Fibroblast of upper back skin (primary cell): ENCODE measurements at regions not wholly inside any gene's neighbourhood (a gene's known extent, or its start where the extent isn't known, plus 50 kb on each side); places are given as distances from the start of the nearest gene placed in this dataset.
"Not testable (repeated sequence)": the region's sequence is repeated elsewhere in the genome, so short reads cannot be mapped to it uniquely, and the experiment has no call there.

Experiments
- DNase-seq: peaks from one replicate; pipeline ENCODE4 v3.0.0-alpha.2; 2013

DNA sequence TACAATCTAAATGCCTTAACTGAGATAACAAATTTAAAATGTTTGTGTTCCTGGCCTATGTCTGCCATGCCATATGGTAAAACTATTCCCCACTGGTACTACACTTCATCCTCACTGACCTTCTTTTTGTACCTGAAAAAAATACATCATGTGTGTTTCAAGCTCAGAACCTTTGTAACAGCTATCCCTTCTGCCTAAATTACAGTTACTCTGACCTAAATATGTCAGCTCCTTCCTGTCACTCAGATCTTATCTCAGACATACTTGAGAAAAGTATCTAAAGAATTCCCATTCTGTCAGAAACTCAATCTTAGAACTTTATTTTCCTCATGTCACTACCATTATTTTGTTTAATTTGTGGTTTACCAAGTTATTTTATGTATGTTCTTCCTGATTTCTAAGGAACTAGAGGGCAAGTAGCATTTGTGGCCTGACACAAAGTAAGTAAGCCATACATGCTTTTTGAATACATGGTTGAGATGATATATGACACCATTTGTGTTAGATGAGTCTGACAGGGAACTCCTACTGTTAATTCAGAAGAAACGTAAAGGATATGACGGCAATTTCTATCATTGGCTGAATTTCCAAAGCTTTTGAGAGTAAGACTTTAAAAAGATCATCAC lies 456.5 kb upstream of the NDST3 start:
- DNase-seq = peak; percentile 4

DNA sequence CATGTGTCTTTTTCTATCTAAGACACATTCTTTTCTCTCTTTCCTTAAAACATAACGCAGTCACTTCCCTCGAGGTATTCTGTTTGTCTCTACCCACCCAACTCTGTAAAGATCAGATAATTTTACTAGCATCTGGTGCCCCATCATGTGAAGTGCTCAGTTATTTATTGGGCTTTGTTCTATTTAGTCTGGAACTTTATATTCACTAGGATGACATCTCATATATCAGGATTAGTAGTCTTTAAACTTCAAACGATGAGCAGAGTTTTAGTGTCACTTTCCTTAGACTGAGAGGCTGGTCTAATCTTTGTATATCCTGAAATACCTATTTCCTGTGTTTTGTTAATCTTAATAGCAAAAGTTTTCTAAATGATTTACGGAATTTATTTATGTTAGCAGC lies 445.5 kb upstream of the NDST3 start:
- DNase-seq = no peak

DNA sequence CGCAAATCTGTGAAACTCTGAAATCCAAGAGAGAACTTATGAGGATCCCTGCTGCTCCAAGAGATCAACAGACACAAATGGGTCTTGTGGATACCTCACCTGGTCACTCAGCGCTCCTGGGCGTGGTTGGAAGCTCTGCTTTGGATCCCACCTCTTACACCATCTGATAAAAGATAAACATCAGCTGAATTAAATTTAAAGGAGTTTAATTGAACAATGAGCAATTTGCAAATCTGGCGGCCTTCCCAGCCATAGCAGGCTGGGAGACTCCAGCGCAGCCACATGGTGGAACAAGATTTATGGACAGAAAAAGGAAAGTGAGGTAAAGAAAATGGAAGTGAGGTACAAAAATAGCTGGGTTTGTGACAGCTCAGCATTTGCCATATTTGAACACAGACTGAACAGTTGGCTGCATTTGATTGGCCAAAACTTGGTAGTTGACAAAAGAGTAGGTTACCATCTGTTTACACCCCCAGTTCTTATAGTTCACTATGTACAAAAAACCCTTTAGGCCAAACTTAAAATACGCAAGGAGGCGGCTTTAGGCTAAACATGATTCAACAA lies 437.3 kb upstream of the NDST3 start:
- DNase-seq = no peak

DNA sequence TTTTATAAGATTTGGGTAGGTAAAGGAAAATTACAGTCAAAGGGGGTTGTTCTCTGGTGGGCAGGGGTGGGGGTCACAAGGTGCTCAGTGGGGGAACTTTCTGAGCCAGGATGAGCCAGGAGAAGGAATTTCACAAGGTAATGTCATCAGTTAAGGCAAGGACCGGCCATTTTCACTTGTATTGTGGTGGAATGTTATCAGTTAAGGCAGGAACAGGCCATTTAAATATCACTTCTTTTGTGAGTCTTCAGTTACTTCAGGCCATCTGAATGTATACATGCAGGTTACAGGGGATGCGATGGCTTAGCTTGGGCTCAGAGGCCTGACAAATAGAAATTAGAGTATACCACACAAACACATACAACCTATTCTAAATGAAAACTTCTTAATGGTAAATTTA lies 434.9 kb upstream of the NDST3 start:
- DNase-seq = not testable (repeated sequence)

DNA sequence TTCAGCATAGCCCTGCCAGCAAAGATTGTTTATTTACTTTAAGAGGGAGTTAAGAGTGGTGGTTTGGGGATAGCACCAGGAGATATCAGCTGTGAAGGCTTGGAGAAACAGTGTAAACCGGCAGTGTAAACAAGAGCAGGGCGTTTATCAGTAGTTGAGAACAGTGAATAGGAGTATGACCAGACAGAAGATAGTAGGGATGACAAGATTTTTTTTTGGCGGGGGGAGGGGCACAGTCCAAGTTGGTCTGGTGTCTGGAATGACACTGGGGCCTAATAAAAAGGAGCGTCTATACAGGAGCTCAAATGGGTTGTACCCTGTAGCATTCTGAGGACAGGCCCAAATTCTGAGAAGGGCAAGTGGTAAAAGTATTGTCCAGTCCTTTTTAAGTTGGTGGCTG lies 433.4 kb upstream of the NDST3 start:
- DNase-seq = not testable (repeated sequence)

DNA sequence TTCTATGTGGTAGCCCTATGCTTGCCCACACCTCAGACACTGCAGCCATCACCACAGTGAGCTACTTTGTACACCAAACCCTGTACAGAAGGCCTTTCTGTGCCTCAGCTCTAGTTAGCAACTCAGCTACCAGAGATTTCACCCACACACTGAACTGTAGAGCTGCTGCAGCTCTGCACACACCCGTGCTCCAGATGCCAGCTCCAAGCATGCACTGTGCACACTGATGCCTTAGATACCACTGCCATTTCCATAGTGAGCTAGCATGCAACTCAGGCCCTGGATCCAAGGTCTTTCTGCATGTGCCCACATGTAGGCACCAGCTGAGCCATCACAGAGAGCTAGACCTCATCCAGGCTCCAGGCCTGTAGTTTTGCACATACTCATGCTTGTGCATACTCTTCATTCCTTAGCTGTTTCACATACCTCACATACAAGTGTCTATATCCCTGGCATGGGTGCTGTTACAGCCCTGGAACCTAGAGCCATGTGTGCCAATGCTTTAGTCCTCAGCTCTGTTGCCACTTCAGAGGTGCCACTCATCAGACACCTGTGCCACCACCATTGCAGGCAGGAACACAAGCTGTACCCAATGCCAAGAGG lies 423.5 kb upstream of the NDST3 start:
- DNase-seq = no peak

DNA sequence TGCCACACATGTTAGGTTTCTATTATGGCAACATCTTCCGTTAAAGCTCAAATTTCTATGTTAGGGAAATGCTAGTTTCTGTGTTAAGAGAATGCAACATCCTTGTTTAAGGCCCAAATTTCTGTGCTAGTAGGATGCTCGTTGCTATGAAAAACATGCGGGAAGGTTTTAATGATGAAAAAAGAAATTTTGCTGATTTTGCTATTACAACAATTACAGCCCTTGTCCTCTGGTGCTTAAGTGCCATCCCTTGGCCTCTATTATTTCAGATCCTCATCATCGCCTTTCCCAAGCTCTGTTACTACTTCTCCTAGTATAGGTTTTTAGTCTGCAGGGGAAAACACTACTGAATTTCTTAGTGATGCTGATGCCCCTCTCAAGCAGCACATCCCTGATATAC lies 412.6 kb upstream of the NDST3 start:
- no peak for DNase-seq

DNA sequence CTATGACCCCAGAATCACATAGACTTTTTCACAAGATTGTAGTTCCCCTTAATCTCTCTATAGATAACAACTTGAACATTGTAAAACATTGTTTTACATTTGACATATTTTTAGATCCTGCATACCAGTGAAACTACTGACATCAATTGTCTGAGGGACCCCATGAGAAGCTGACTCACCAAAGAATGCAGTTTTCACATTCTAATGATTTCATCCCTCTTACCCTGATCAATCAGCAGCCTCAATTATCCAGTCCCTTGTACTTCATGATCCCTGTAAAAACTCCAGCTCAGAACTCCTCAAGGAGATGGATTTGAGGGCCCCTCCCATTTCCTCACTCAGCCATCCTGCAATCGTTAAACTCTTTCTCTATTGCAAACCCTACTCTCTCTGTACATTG lies 411.0 kb upstream of the NDST3 start:
- peak; percentile 39 for DNase-seq

DNA sequence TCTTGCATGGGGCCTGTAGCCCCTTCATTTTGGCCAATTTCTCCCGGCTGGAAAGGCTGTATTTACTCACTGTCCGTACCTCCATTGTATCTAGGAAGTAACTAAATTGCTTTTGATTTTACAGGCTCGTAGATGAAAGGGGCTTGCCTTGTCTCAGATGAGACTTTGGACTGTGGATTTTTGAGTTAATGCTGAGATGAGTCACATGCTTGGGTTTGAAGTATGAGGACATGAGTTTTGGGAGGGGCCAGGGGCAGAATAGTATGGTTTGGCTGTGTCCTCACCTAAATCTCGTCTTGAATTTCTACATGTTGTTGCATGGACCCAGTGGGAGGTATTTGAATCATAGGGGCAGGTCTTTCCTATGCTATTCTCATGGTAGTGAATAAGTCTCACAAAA lies 407.6 kb upstream of the NDST3 start:
- no peak for DNase-seq

DNA sequence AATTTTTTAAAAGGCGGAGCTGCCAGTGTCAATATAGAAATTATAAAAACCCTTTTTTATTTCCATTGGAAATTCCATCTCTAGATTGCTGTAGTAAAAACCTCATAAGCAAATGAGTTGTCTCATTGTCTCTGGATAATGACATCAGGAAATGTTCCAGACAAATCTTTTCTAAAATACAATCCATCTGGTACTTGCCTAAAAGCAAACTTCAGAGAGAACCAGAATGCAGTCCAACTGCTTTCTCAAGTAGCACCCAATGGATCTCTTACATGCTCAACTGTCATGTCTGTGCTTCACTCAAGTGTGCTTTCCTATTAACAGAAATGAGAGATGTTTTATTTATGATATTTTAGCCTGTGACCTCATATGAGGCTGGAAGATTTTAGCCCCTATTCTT lies 399.6 kb upstream of the NDST3 start:
- DNase-seq = no peak

DNA sequence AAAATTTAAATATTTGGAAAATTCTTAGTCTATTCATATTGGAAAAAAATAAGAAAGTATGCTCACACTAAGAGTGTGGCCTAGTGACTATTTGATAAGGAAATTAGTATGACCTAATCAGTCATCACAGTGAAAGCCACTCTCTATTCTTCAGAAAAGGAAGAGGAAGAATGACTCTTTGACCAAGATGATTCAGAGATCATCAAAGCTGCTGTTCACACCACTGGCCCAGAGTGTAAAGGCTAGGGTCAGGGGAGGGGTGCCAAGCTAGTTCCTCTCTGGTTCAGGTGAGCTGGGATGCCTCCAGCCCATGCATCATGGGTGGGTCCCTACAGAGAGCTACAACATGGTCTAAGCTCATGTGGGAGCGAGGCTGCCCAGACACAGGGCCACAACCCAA lies 396.9 kb upstream of the NDST3 start:
- DNase-seq = no peak

DNA sequence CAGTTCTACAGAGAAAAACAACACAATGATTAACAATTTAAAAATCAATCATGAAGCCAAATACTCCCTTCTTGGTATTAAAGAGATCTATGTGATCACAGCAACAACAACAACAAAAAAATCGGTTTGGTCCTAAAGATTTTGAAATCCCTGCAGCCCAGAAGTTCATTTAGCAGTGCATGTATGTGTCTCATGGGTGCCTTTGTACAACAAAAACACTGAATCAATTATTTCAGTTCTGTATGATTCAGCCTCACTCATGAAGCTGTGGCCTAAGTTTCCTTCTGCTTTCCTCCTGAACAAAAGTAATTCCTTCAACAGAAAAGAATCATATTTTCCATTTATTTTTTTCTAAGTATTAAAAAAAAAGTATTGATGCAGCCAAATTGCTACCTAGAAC lies 393.4 kb upstream of the NDST3 start:
- DNase-seq = no peak

DNA sequence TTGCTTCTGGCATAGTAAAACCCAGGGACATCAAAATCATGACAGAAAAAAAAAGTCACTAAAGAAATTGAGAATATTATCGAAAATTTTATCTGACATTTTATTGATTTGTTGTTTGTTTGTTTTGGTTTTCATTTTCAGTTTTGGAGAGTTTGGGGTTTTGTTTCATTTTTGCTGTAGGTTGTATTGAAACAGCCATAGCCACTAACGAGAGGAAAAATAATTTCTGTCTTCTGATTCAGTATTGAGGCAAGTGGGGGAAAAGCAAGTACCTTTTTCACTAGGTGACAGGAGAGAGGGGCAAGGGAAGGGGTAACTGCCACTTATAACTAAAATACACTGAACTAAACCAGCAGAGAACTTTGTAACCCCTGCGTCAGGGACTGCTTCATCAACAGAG lies 392.8 kb upstream of the NDST3 start:
- no peak for DNase-seq

DNA sequence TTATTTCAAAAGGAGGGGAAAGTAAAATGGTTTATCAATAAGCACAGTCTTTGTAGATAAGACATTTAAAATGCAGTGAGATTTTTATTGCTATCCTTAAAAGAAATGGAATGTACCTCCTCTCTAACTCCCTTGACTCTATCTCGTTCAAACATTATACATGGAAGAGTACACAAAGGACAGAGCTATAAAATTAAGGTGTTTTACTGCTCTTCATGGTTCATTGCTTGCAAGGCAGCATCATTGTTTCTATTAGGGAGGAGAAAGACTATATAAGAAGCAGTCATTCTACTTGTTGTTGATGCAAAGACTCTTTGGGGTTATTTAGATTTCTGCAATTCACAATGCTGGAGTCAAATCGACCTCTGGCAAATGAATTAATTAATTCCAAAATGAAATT lies 380.2 kb upstream of the NDST3 start:
- no peak for DNase-seq

DNA sequence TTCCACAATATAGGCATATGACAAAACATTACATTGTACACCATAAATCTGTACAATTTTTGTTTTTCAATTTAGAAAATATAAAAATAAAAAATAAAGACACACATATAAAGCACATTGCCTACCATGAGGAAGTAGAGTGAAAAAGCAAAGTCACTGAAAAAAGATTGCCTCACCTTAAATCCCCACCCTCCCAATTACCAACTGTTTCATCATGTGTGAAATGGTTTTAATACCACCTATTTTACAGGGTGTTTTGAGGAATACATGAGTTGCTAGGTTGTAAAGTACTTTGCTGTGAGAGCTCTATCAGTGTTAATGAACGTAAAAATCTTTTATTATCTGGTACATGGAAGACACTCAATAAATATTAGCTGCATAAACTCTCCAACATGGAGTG lies 373.6 kb upstream of the NDST3 start:
- DNase-seq = no peak

DNA sequence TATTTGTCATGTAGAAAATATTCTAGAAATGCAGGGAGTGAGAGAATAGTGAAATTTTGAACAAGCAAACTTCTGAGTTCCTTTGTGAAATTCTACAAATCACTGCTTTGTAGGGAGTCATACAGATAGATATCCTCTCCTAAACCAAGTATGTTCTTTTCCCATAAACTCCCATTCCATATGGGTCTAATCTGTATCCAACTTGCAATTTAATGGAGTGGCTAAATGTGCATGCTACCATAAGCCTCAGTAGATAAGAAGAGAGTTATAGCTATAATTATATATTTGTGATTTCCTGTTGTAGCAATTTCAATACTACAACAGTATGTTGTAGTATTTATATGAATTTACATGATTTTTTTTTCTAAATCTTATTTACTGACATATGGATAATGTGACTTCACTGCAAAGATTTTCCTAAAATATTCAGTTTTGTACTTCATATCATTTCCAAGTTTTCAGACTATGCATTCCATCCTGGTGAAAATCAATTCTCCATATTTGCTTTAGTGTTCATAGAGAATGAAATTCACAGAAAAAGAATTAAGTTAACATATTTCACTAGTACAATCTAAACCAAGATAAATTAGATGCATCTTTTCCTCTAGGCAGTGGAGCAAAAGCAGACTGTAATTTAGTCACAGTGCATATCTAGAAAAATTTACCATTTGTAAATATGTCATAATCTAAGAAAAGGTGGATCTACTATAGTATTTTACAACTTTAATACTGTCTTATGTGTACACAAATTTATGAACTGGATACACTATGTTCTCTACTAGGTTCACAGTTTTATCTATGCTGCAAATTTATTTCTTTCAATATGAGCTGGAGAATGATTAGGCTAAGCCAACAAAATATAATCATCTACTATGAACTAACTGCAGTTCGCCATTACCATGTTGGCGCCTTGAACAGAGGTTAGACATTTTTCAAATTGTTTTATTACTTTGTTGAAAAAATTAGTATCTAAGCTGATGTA lies 372.9 kb upstream of the NDST3 start:
- DNase-seq = no peak

DNA sequence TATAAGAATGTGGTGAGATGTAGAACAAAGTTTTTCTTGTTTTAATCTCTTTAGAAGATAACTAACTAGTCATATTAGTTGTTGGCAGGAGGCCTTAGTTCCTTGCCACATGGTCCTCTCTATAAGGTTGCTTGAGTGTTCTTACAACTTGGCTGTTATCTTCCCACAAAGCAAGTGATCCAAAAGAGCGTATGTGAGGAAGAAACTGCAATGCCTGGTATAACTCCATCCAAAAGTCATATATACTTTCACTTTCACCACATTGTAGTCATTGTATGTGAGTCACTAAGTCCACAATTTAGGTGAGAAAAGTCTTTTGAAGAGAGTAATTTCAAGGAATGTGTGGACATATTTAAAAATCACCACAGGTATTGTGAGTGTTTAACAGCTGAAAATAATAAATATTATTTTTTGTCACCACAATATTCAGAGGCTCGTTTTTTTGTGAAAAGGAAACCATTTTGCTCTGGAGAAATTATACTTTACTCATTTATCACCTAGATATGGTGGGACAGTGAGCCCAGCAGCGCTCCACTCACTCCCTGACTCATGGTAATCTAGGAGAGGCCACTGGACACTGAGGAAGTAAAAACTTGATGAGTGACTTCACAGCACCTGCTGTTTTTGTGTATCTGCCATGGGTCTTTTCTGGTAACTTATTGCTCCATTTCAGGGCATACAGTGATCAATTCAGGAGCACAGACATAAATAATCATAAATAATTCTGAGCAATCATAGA lies 369.4 kb upstream of the NDST3 start:
- no peak for DNase-seq

DNA sequence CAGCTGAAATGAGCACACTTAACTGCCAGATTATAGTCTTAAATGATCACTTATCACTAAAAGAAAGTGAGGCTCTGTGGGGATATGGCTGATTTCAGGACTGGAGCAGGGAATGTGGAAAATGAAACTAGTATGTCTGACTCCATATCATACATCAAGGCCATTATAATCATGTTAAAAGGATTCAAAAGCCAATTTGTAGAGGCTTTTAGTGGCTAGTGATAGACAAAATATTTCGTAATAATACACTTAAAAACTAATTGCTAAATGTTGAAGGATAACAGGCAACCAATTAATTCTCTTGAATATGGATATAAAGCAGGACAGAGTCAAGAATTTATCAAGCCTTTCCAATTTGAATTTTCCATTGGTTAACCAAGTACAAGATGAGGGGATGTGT lies 358.1 kb upstream of the NDST3 start:
- DNase-seq = no peak

DNA sequence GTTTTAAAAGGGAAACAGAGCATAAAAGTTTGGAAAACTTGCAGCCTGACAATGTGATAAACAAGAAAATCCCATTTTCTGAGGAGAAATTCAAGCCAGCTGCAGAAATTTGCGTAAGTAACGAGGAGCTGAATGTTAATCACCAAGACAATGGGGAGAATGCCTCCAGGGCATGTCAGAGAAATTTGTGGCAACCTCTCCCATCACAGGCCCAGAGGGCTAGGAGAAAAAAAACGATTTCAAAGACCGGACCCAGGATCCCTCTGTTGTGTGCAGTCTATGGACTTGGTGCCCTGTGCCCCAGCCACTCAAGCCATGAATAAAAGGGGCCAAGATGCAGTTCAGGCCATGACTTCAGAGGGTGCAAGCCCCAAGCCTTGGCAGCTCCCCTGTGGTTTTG lies 355.4 kb upstream of the NDST3 start:
- DNase-seq = no peak

DNA sequence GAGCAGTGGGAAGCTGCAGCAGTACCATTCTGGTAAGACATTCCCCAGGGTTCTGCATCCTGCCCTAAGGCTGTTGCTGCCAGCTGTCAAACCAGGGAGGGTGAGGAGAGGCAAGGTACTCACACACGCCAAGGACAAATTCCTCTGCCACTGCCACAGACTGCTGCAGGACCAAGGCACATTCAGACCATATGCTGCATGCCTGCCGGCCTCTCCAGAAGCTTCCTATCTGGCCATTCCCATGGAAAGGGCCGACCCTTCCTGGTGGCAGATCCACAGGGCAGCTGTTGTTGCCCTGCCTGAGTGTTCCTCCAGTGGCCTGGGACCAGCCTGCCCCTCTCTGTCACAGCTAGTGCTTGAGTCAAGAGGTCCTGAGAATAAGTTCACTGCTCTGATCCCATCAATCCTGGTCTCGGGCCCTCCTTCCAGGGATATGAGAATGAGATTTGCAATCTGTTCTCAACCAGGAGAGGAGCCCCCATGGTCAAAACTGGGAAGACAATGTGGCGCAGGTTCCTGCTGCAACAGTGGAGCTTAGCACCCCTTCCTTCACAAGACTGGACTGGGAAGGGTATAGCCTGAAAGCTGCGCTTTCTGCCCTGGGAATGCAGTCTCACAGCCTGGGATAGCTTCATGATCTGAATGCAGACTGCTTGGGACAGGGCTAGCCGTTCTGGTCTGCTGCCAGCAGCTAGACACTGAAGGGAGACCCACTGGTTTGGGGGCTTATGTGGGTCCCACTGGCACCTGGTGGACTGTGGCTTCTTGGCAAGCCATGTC lies 342.5 kb upstream of the NDST3 start:
- no peak for DNase-seq

DNA sequence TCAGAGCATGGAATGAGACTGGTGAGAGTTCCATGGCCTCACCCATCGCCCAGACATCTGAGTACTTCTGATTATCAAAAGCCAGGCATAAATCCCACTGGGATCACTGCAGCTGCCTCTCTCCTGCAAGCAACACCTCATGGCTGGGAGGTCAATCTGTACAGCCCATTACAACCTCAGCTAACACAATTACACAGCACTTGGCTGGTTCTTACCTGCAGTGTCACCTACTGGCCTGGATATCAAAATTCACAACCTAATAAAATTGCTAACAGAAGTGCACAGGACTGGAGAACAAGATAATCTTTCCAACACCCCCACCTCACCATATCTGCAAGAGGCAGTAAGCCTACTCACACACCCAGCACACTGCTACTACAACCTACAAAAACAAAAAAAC lies 341.7 kb upstream of the NDST3 start:
- DNase-seq = no peak

DNA sequence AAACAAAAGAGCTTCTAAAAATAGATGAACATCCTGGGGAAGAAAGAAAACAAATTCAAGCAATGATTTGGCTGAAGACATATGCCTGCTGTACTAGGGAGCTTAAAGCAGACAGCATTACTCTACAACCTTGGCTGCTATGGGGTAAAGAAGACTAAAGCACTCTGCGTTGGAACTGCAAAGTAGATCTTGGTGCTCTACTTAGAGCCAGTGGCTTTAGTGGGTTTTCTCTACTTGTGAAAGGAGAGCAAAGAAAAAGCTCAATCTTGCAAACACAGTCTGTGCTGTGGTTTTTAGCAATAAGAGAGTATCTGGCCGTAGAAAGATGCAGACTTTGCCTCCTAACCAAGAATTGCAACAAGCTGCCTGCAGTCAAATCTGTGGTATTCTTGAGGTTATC lies 334.7 kb upstream of the NDST3 start:
- DNase-seq = no peak
